ENCODE measurements at regions not wholly inside any gene's neighbourhood (a gene's known extent, or its start where the extent isn't known, plus 50 kb on each side); places are given as distances from the start of the nearest gene placed in this dataset.
"Not testable (repeated sequence)": the region's sequence is repeated elsewhere in the genome, so short reads cannot be mapped to it uniquely, and the experiment has no call there.

- DNase-seq (ENCODE audit: low read depth in 2 of 2) = no peak
These were observed 199.3 kb upstream of the WDFY3 start for GRCh38 chr4:85165808-85166207.

- no peak for DNase-seq (ENCODE audit: low read depth in 2 of 2)
These were observed 199.8 kb upstream of the WDFY3 start for GRCh38 chr4:85166318-85166717.

GRCh38 chr4:85168234-85168834, 201.8 kb upstream of the WDFY3 start:
- no peak for DNase-seq (ENCODE audit: low read depth in 2 of 2)

- no peak for DNase-seq (ENCODE audit: low read depth in 2 of 2)
These were observed 203.8 kb upstream of the WDFY3 start for GRCh38 chr4:85170241-85170640.

- no peak for DNase-seq (ENCODE audit: low read depth in 2 of 2)
These were observed 208.7 kb upstream of the WDFY3 start for GRCh38 chr4:85175190-85175589.

- DNase-seq (ENCODE audit: low read depth in 2 of 2) = no peak
These were observed 210.6 kb upstream of the WDFY3 start for GRCh38 chr4:85177092-85177491.

GRCh38 chr4:85177679-85178078, 211.2 kb upstream of the WDFY3 start:
- DNase-seq (ENCODE audit: low read depth in 2 of 2) = no peak

GRCh38 chr4:85180533-85180932, 214.0 kb upstream of the WDFY3 start:
- no peak for DNase-seq (ENCODE audit: low read depth in 2 of 2)

GRCh38 chr4:85187106-85187505, 220.6 kb upstream of the WDFY3 start:
- DNase-seq (ENCODE audit: low read depth in 2 of 2) = no peak

GRCh38 chr4:85196015-85196414, 229.5 kb upstream of the WDFY3 start:
- DNase-seq (ENCODE audit: low read depth in 2 of 2) = not testable (repeated sequence)

GRCh38 chr4:85200106-85200505, 233.6 kb upstream of the WDFY3 start:
- DNase-seq (ENCODE audit: low read depth in 2 of 2) = no peak

GRCh38 chr4:85209161-85209560, 242.7 kb upstream of the WDFY3 start:
- no peak for DNase-seq (ENCODE audit: low read depth in 2 of 2)

- DNase-seq (ENCODE audit: low read depth in 2 of 2) = no peak
These were observed 243.9 kb upstream of the WDFY3 start for GRCh38 chr4:85210353-85210752.

- DNase-seq (ENCODE audit: low read depth in 2 of 2) = not testable (repeated sequence)
These were observed 250.1 kb upstream of the WDFY3 start for GRCh38 chr4:85216571-85216970.

- no peak for DNase-seq (ENCODE audit: low read depth in 2 of 2)
These were observed 252.3 kb upstream of the WDFY3 start for GRCh38 chr4:85218756-85219155.

- DNase-seq (ENCODE audit: low read depth in 2 of 2) = no peak
These were observed 253.3 kb upstream of the ARHGAP24 start for GRCh38 chr4:85221606-85222005.

- no peak for DNase-seq (ENCODE audit: low read depth in 2 of 2)
These were observed 252.4 kb upstream of the ARHGAP24 start for GRCh38 chr4:85222561-85222960.

- no peak for DNase-seq (ENCODE audit: low read depth in 2 of 2)
These were observed 246.7 kb upstream of the ARHGAP24 start for GRCh38 chr4:85228264-85228663.

GRCh38 chr4:85233516-85233915, 241.4 kb upstream of the ARHGAP24 start:
- DNase-seq (ENCODE audit: low read depth in 2 of 2) = no peak

GRCh38 chr4:85243857-85244256, 231.1 kb upstream of the ARHGAP24 start:
- DNase-seq (ENCODE audit: low read depth in 2 of 2) = no peak

- DNase-seq (ENCODE audit: low read depth in 2 of 2) = no peak
These were observed 230.3 kb upstream of the ARHGAP24 start for GRCh38 chr4:85244638-85245037.

GRCh38 chr4:85246055-85246454, 228.9 kb upstream of the ARHGAP24 start:
- no peak for DNase-seq (ENCODE audit: low read depth in 2 of 2)

- no peak for DNase-seq (ENCODE audit: low read depth in 2 of 2)
These were observed 224.1 kb upstream of the ARHGAP24 start for GRCh38 chr4:85250852-85251251.

GRCh38 chr4:85257817-85258370, 217.1 kb upstream of the ARHGAP24 start:
- no peak for DNase-seq (ENCODE audit: low read depth in 2 of 2)
